ENCODE measurements at regions not wholly inside any gene's neighbourhood (a gene's known extent, or its start where the extent isn't known, plus 50 kb on each side); places are given as distances from the start of the nearest gene placed in this dataset.
A peak's percentile ranks its signal among the peaks of the same experiment; 100 is the strongest.
"Not testable (repeated sequence)": the region's sequence is repeated elsewhere in the genome, so short reads cannot be mapped to it uniquely, and the experiment has no call there.

GRCh38 chr9:129432297-129433154, 188.4 kb downstream of the C9orf50 start:
- no peak for DNase-seq

- DNase-seq: no peak
Measured at GRCh38 chr9:129430940-129431643, 189.8 kb downstream of the C9orf50 start.

- no peak for DNase-seq
Measured at GRCh38 chr9:129428864-129429577, 191.9 kb downstream of the C9orf50 start.

GRCh38 chr9:129427149-129427548, 193.8 kb downstream of the C9orf50 start:
- no peak for DNase-seq

GRCh38 chr9:129423755-129424154, 197.1 kb downstream of the C9orf50 start:
- DNase-seq: not testable (repeated sequence)

GRCh38 chr9:129423216-129423615, 197.7 kb downstream of the C9orf50 start:
- DNase-seq: no peak

- no peak for DNase-seq
Measured at GRCh38 chr9:129422843-129423192, 198.1 kb downstream of the C9orf50 start.

GRCh38 chr9:129422032-129422842, 198.7 kb downstream of the C9orf50 start:
- no peak for DNase-seq

GRCh38 chr9:129421371-129421770, 199.5 kb downstream of the C9orf50 start:
- DNase-seq: no peak

- DNase-seq: no peak
Measured at GRCh38 chr9:129420721-129421120, 200.2 kb downstream of the C9orf50 start.

GRCh38 chr9:129419382-129419899, 201.5 kb downstream of the C9orf50 start:
- peak in 1 of 2 experiments; percentile 29 for DNase-seq

- DNase-seq: no peak
Measured at GRCh38 chr9:129418451-129418850, 202.4 kb downstream of the C9orf50 start.

- DNase-seq: no peak
Measured at GRCh38 chr9:129416821-129417539, 203.9 kb downstream of the C9orf50 start.

- no peak for DNase-seq
Measured at GRCh38 chr9:129415942-129416651, 204.8 kb downstream of the C9orf50 start.

GRCh38 chr9:129414993-129415941, 205.6 kb downstream of the C9orf50 start:
- no peak for DNase-seq

GRCh38 chr9:129414377-129414992, 206.4 kb downstream of the C9orf50 start:
- no peak for DNase-seq

- DNase-seq: peak; percentile 89 to 94
Measured at GRCh38 chr9:129413537-129414376, 207.1 kb downstream of the C9orf50 start.

GRCh38 chr9:129412814-129413536, 207.9 kb downstream of the C9orf50 start:
- peak in 1 of 2 experiments; percentile 59 for DNase-seq
